ENCODE measurements at regions not wholly inside any gene's neighbourhood (a gene's known extent, or its start where the extent isn't known, plus 50 kb on each side); places are given as distances from the start of the nearest gene placed in this dataset.

- Histone ChIP-seq H3K36me3 (replicated peaks in 1 of 2; ENCODE audit: control insufficient read depth in 1 of 2, insufficient read depth in 2 of 2, low read length in 1 of 2) (no peaks in the 10 kb centered on the region), H3K9me2 (no peaks in the 10 kb centered on the region), H2AFZ (ENCODE audit: low read depth) (no peak overlapping the region), H4K20me1 (ENCODE audit: insufficient read depth) (no peaks in the 10 kb centered on the region), H3K9me3 (no peaks in the 10 kb centered on the region), H3K9ac (peak overlapping the region; percentile 27; the same call in 1 of the 2 replicates), H3K4me3 (ENCODE audit: low read depth in 2 of 2, low read length in 1 of 2) (no peak overlapping the region), H3F3A (replicated peaks; ENCODE audit: insufficient read depth) (peaks cover 33% of the 10 kb centered on the region), H3K27me3 (ENCODE audit: insufficient read depth) (no peaks in the 10 kb centered on the region), H3K4me2 (peak overlapping the region; percentile 33; the same call in 1 of the 2 replicates), H3K79me2 (ENCODE audit: insufficient read depth) (no peaks in the 10 kb centered on the region; the same call in 1 of the 2 replicates), H3K4me1 (ENCODE audit: control insufficient read depth in 1 of 2, insufficient read depth in 2 of 2, low read depth in 1 of 2, low read length in 1 of 2) (peaks cover 0 to 31% of the 10 kb centered on the region in 2 experiments; a peak in 3 of 4 replicates), H3K27ac (ENCODE audit: low read depth in 2 of 2, low read length in 1 of 2) (peak overlapping the region; percentile 58 to 81; a peak in 3 of 4 replicates)
- WGBS (ENCODE audit: low lambda C conversion rate) = 17% methylated on average over 3 of the region's 3 CpGs
- CTCF ChIA-PET = no interaction called here
- POLR2A ChIA-PET = no interaction called here
- DNase-seq = no peak
- TF ChIP-seq TAF1 (IDR thresholded peaks at IDR 0.05; ENCODE audit: borderline replicate concordance, low read depth, low read length) = no peak
- peak in 1 of 2 experiments; percentile 74; a peak in 1 of 4 replicates for TF ChIP-seq EP300 (IDR thresholded peaks at IDR 0.05; ENCODE audit: borderline replicate concordance in 1 of 2, low read depth in 1 of 2, low read length in 1 of 2)
- no peak for TF ChIP-seq FOXJ3 (CRISPR knock-in tag; IDR thresholded peaks at IDR 0.05)
- 0 out of 2 replicates have a peak, but pooled peaks have one; percentile 29 for TF ChIP-seq MAX (IDR thresholded peaks at IDR 0.05; ENCODE audit: low read depth)
- TF ChIP-seq SIN3A (IDR thresholded peaks at IDR 0.05; ENCODE audit: borderline replicate concordance, low read depth, low read length) = no peak
- TF ChIP-seq ZBTB33 (IDR thresholded peaks at IDR 0.05; ENCODE audit: borderline replicate concordance, low read depth) = no peak
- TF ChIP-seq EZH2phosphoT487 (IDR thresholded peaks at IDR 0.05; ENCODE audit: borderline replicate concordance, low read depth) = no peak
- TF ChIP-seq RCOR1 (IDR thresholded peaks at IDR 0.05; ENCODE audit: low read length) = no peak
- TF ChIP-seq YY1 (IDR thresholded peaks at IDR 0.05; ENCODE audit: low read depth) = no peak
- TF ChIP-seq PBX3 (IDR thresholded peaks at IDR 0.05) = peak; percentile 87
- TF ChIP-seq CHD2 (IDR thresholded peaks at IDR 0.05; ENCODE audit: low read length, partially characterized antibody) = no peak
- TF ChIP-seq RXRA (IDR thresholded peaks at IDR 0.05; ENCODE audit: borderline replicate concordance, low read depth) = no peak
- TF ChIP-seq IRF3 (IDR thresholded peaks at IDR 0.05; ENCODE audit: low read depth, low read length) = no peak
- no peak for TF ChIP-seq SMC3 (IDR thresholded peaks at IDR 0.05; ENCODE audit: low read depth, low read length)
- peak; percentile 41 for TF ChIP-seq JUND (IDR thresholded peaks at IDR 0.05)
- no peak for TF ChIP-seq RAD21 (IDR thresholded peaks at IDR 0.05; ENCODE audit: low read length)
- TF ChIP-seq TCF12 (IDR thresholded peaks at IDR 0.05) = peak; percentile 96
- no peak for TF ChIP-seq NRF1 (IDR thresholded peaks at IDR 0.05; ENCODE audit: low read depth, low read length)
- peak; percentile 32; the same call in 1 of the 2 replicates for TF ChIP-seq FOXM1 (IDR thresholded peaks at IDR 0.05; ENCODE audit: low read depth)
- no peak for TF ChIP-seq USF2 (IDR thresholded peaks at IDR 0.05; ENCODE audit: borderline replicate concordance, low read depth, low read length)
- no peak; the same call in 1 of the 2 replicates for TF ChIP-seq NFIC (IDR thresholded peaks at IDR 0.05; ENCODE audit: borderline replicate concordance)
- peak; percentile 47; the same call in 1 of the 2 replicates for TF ChIP-seq TEAD4 (IDR thresholded peaks at IDR 0.05; ENCODE audit: borderline replicate concordance, insufficient read depth)
- no peak for TF ChIP-seq USF1 (IDR thresholded peaks at IDR 0.05; ENCODE audit: borderline replicate concordance, low read depth)
- TF ChIP-seq ELF1 (IDR thresholded peaks at IDR 0.05) = no peak
- no peak for TF ChIP-seq MXI1 (IDR thresholded peaks at IDR 0.05; ENCODE audit: low read depth, low read length)
- TF ChIP-seq POLR2AphosphoS5 (IDR thresholded peaks at IDR 0.05; ENCODE audit: low read depth, low read length) = peak; percentile 59; the same call in 1 of the 2 replicates
- TF ChIP-seq FOSL2 (IDR thresholded peaks at IDR 0.05; ENCODE audit: borderline replicate concordance, low read depth) = peak; percentile 33; the same call in 1 of the 2 replicates
These were observed 57.1 kb downstream of the FOXD1 start for GRCh38 chr5:73391441-73391881.
